Endothelial cell of umbilical vein (primary cell): ENCODE measurements at regions not wholly inside any gene's neighbourhood (a gene's known extent, or its start where the extent isn't known, plus 50 kb on each side); places are given as distances from the start of the nearest gene placed in this dataset.

Experiments used
- BruUV-seq: library from RNA; stranded (reverse); fragments of 400-500 nt; replicated peaks from 2 replicates; lab custom pipeline; 2021; lab: Mats Ljungman, UMichigan
- CTCF ChIA-PET: fragments of 300-600, 350-600 bp; sonication (Branson Sonifier 250); formaldehyde crosslinking; loops from one replicate; lab custom pipeline; 2021; ENCODE audit warnings: antibody characterized with exemption, inconsistent platforms; lab: Charles Lee
- POLR2A ChIA-PET: fragments of 300-600, 350-600 bp; sonication (Branson Sonifier 250); formaldehyde crosslinking; loops from one replicate; lab custom pipeline; 2021; ENCODE audit warnings: antibody characterized with exemption, inconsistent platforms; lab: Charles Lee
- DNase-seq: peaks from one replicate; pipeline ENCODE4 v3.0.0-alpha.2; 2011; ENCODE audit warnings: low read depth, low spot score
- FAIRE-seq: peaks from 2 replicates; lab custom pipeline; 2011; peaks lifted over from hg19 to GRCh38; lab: Jason Lieb, UNC
- H2AFZ ChIP-seq: 2 replicates; pipeline ENCODE4 v1.6.0; 2012; ENCODE audit warnings: low read depth, low read length, control low read depth, inconsistent platforms
- H3K27ac ChIP-seq: 2 replicates; pipeline ENCODE4 v1.5.1; 2011; ENCODE audit warnings: low read depth, mild to moderate bottlenecking, control low read depth, low read length, moderate library complexity; ENCODE audit not compliant: insufficient read depth
- H3K27me3 ChIP-seq, 2 experiments: 2 replicates each; pipeline versions ENCODE4 v1.6.0 to v1.6.1; 2011; ENCODE audit warnings: low read length in 2 of 2, mixed read lengths in 1 of 2; ENCODE audit not compliant: control insufficient read depth in 2 of 2, insufficient read depth in 2 of 2
- H3K36me3 ChIP-seq, 2 experiments: 2 replicates in 1 of 2; 3 replicates in 1 of 2; pipeline ENCODE4 v1.5.1; 2011; ENCODE audit warnings: low read length in 2 of 2, mild to moderate bottlenecking in 1 of 2, moderate library complexity in 1 of 2; ENCODE audit not compliant: control insufficient read depth in 2 of 2, insufficient read depth in 2 of 2; ENCODE audit errors: extremely low read depth in 1 of 2
- H3K4me1 ChIP-seq: 3 replicates; pipeline ENCODE4 v1.5.1; 2011; ENCODE audit warnings: mild to moderate bottlenecking, low read length; ENCODE audit not compliant: control insufficient read depth, insufficient read depth; ENCODE audit errors: extremely low read depth
- H3K4me2 ChIP-seq: 2 replicates; pipeline ENCODE4 v1.6.1; 2011; ENCODE audit warnings: low read length, control low read depth, mixed read lengths; ENCODE audit not compliant: insufficient read depth
- H3K4me3 ChIP-seq, 3 experiments: fragments of 200-600 bp in 1 of 3; sonication (generic), shearing (Covaris generic) in 1 of 3; replicated peaks in 1 of 3; 2 replicates each; pipeline ENCODE4 v1.5.1; 2011 to 2016; ENCODE audit warnings: control low read depth in 3 of 3, low read length in 3 of 3, mild to moderate bottlenecking in 2 of 3, inconsistent platforms in 1 of 3, low read depth in 1 of 3, moderate library complexity in 1 of 3; ENCODE audit not compliant: insufficient read depth in 1 of 3
- H3K79me2 ChIP-seq: 2 replicates; pipeline ENCODE4 v1.6.0; 2012; ENCODE audit warnings: low read length, inconsistent platforms; ENCODE audit not compliant: control insufficient read depth, insufficient read depth
- H3K9ac ChIP-seq: replicated peaks from 2 replicates; pipeline ENCODE3; 2011; ENCODE audit warnings: low read length, control low read depth; ENCODE audit not compliant: insufficient read depth; ENCODE audit errors: extremely low read depth
- H3K9me1 ChIP-seq: replicated peaks from 3 replicates; pipeline ENCODE4 v1.6.0; 2011; ENCODE audit warnings: mild to moderate bottlenecking, low read length; ENCODE audit not compliant: control insufficient read depth, insufficient read depth; ENCODE audit errors: extremely low read depth
- H3K9me3 ChIP-seq: replicated peaks from 2 replicates; pipeline ENCODE4 v1.5.1; 2012; ENCODE audit warnings: low read length, inconsistent platforms; ENCODE audit not compliant: control insufficient read depth, insufficient read depth
- H4K20me1 ChIP-seq: replicated peaks from 2 replicates; pipeline ENCODE3; 2011; ENCODE audit warnings: mild to moderate bottlenecking, low read length; ENCODE audit not compliant: control insufficient read depth, insufficient read depth; ENCODE audit errors: extremely low read depth
- CTCF ChIP-seq, 2 donors: IDR thresholded peaks; 1 replicate in 1 of 2; 2 replicates in 1 of 2; pipeline ENCODE4 v1.5.1; 2011; ENCODE audit warnings: low read length in 2 of 2, mild to moderate bottlenecking in 2 of 2, moderate library complexity in 2 of 2, control low read depth in 1 of 2, inconsistent platforms in 1 of 2, low read depth in 1 of 2; ENCODE audit not compliant: insufficient read depth in 1 of 2; ENCODE audit errors: extremely low read depth in 1 of 2
- EZH2 ChIP-seq: IDR thresholded peaks from 2 replicates; pipeline ENCODE4 v1.6.1; 2012; ENCODE audit warnings: borderline replicate concordance, low read depth, mild to moderate bottlenecking, moderate library complexity, low read length, inconsistent platforms; ENCODE audit not compliant: severe bottlenecking
- FOS ChIP-seq: IDR thresholded peaks from 2 replicates; pipeline ENCODE4 v1.6.1; 2011; ENCODE audit warnings: mild to moderate bottlenecking, low read length, moderate library complexity, borderline replicate concordance; ENCODE audit not compliant: insufficient read depth
- GATA2 ChIP-seq: IDR thresholded peaks from 2 replicates; pipeline ENCODE4 v1.7.0; 2011; ENCODE audit warnings: low read depth, mild to moderate bottlenecking, moderate library complexity, mixed read lengths, low read length; ENCODE audit not compliant: insufficient read length, insufficient read depth
- JUN ChIP-seq: IDR thresholded peaks from 2 replicates; pipeline ENCODE4 v1.6.1; 2011; ENCODE audit warnings: borderline replicate concordance, low read depth; ENCODE audit not compliant: insufficient read length, insufficient read depth
- MAX ChIP-seq: IDR thresholded peaks from 2 replicates; pipeline ENCODE4 v1.6.1; 2011; ENCODE audit not compliant: insufficient read depth, insufficient read length
- MYC ChIP-seq: IDR thresholded peaks from one replicate; pipeline ENCODE4 v1.6.1; 2011; ENCODE audit warnings: mild to moderate bottlenecking, low read depth, low read length
- POLR2A ChIP-seq: IDR thresholded peaks from 2 replicates; pipeline ENCODE4 v1.6.1; 2012; ENCODE audit warnings: low read depth, mild to moderate bottlenecking, control low read depth, low read length
- POLR2AphosphoS5 ChIP-seq: IDR thresholded peaks from 2 replicates; pipeline ENCODE4 v1.6.1; 2012; ENCODE audit warnings: low read depth, mild to moderate bottlenecking, control low read depth, low read length, moderate library complexity; ENCODE audit not compliant: insufficient read depth
- dilution Hi-C: fragments of 300-500 bp; cut with MboI; formaldehyde crosslinking; loops from one replicate; pipeline ENCODE4 v1.15.0; 2019; ENCODE audit warnings: low sequenced_read_pairs; ENCODE audit not compliant: extremely low pct_ligation_motif_present
- intact Hi-C: fragments of 100-400 bp; cut with micrococcal nuclease; formaldehyde crosslinking; loops from one replicate; pipeline ENCODE4 v1.10.0; 2022

GRCh38 chr6:140535511-140535910, 1161.1 kb upstream of the CITED2 start:
- H3K36me3 ChIP-seq, result no peaks in the 10 kb centered on the region
- no peak overlapping the region for H3K9ac ChIP-seq
- no peaks in the 10 kb centered on the region for H4K20me1 ChIP-seq
- no peak overlapping the region for H3K4me2 ChIP-seq
- H3K9me1 ChIP-seq, result no peaks in the 10 kb centered on the region
- CTCF ChIA-PET, result no interaction called here
- H3K27ac ChIP-seq, result no peak overlapping the region
- BruUV-seq, result no TSS peak
- no peak overlapping the region for H2AFZ ChIP-seq
- FAIRE-seq, result no peak
- DNase-seq, result no peak
- H3K27me3 ChIP-seq, result no peaks in the 10 kb centered on the region
- H3K4me3 ChIP-seq, result no peak overlapping the region
- dilution Hi-C loops, result no loop called here
- no peaks in the 10 kb centered on the region for H3K79me2 ChIP-seq
- POLR2A ChIA-PET, result no interaction called here
- intact Hi-C loops, result no loop called here
- no peaks in the 10 kb centered on the region for H3K9me3 ChIP-seq
- H3K4me1 ChIP-seq, result peaks cover 6% of the 10 kb centered on the region
- no peak for TF ChIP-seq POLR2AphosphoS5
- TF ChIP-seq MAX, result no peak
- TF ChIP-seq FOS, result no peak
- TF ChIP-seq CTCF (IDR thresholded peaks at IDR 0.05; ENCODE audit: extremely low read depth in 1 of 2, insufficient read depth in 1 of 2, low read depth in 1 of 2, low read length in 2 of 2), result no peak
- no peak for TF ChIP-seq EZH2
- TF ChIP-seq JUN, result no peak
- TF ChIP-seq POLR2A, result no peak
- TF ChIP-seq GATA2, result no peak
- TF ChIP-seq MYC, result no peak
